H1 (cell line): ENCODE measurements at regions not wholly inside any gene's neighbourhood (a gene's known extent, or its start where the extent isn't known, plus 50 kb on each side); places are given as distances from the start of the nearest gene placed in this dataset.

Experiments
- CTCF ChIA-PET: fragments of 300-600 bp; sonication (Branson Sonifier 250); formaldehyde crosslinking; loops from one replicate; lab custom pipeline; 2021; ENCODE audit not compliant: partially characterized antibody; lab: Charles Lee
- POLR2A ChIA-PET: fragments of 300-600 bp; sonication (Branson Sonifier 250); formaldehyde crosslinking; loops from one replicate; lab custom pipeline; 2021; ENCODE audit warnings: inconsistent platforms; ENCODE audit not compliant: partially characterized antibody; lab: Charles Lee
- DNase-seq, 2 experiments: peaks; one replicate each; pipeline versions ENCODE4 v3.0.0 to v3.0.0-alpha.2; 2010 to 2022; ENCODE audit warnings: low spot score in 2 of 2, low read depth in 1 of 2, mixed read lengths in 1 of 2
- FAIRE-seq: peaks from 2 replicates; lab custom pipeline; 2011; peaks lifted over from hg19 to GRCh38; lab: Jason Lieb, UNC
- H2AFZ ChIP-seq: 2 replicates; pipeline ENCODE4 v1.8.1; 2012; ENCODE audit warnings: low read length, inconsistent platforms
- H2AK5ac ChIP-seq: 2 replicates; pipeline ENCODE4 v1.6.1; 2013; ENCODE audit warnings: low read depth, low read length
- H2BK120ac ChIP-seq: replicated peaks from 2 replicates; pipeline ENCODE3; 2013; ENCODE audit warnings: low read depth, low read length, inconsistent platforms
- H2BK12ac ChIP-seq: 2 replicates; pipeline ENCODE4 v1.6.1; 2013; ENCODE audit warnings: low read depth, low read length
- H2BK15ac ChIP-seq: 2 replicates; pipeline ENCODE4 v1.6.1; 2013; ENCODE audit warnings: low read length
- H2BK20ac ChIP-seq: 2 replicates; pipeline ENCODE4 v1.6.1; 2013; ENCODE audit warnings: low read length
- H2BK5ac ChIP-seq: 2 replicates; pipeline ENCODE4 v1.6.1; 2013; ENCODE audit warnings: low read depth, low read length
- H3K14ac ChIP-seq: 2 replicates; pipeline ENCODE4 v1.6.1; 2013; ENCODE audit warnings: inconsistent platforms; ENCODE audit not compliant: insufficient read length
- H3K18ac ChIP-seq: 2 replicates; pipeline ENCODE4 v1.6.1; 2013; ENCODE audit warnings: low read length; ENCODE audit errors: extremely low read depth
- H3K23ac ChIP-seq: 2 replicates; pipeline ENCODE4 v1.6.1; 2013; ENCODE audit warnings: inconsistent platforms; ENCODE audit not compliant: insufficient read length
- H3K23me2 ChIP-seq: 2 replicates; pipeline ENCODE4 v1.6.1; 2013; ENCODE audit warnings: low read depth, low read length
- H3K27ac ChIP-seq: 2 replicates; pipeline ENCODE4 v1.6.1; 2011; ENCODE audit warnings: low read depth, low read length, inconsistent platforms
- H3K27me3 ChIP-seq, 4 experiments: replicated peaks in 1 of 4; 1 replicate in 1 of 4; 2 replicates in 3 of 4; pipeline versions ENCODE4 v1.6.1 to v1.8.1; 2011 to 2013; ENCODE audit warnings: low read length in 3 of 4, mild to moderate bottlenecking in 3 of 4, inconsistent platforms in 2 of 4, mixed read lengths in 2 of 4, moderate library complexity in 1 of 4; ENCODE audit not compliant: control insufficient read depth in 3 of 4, insufficient read depth in 3 of 4; ENCODE audit errors: extremely low read depth in 1 of 4
- H3K36me3 ChIP-seq, 4 experiments: 2 replicates each; pipeline versions ENCODE4 v1.6.1 to v1.8.1; 2011 to 2013; ENCODE audit warnings: mild to moderate bottlenecking in 4 of 4, low read length in 3 of 4, moderate library complexity in 2 of 4, control low read depth in 1 of 4, inconsistent platforms in 1 of 4; ENCODE audit not compliant: insufficient read depth in 4 of 4, control insufficient read depth in 2 of 4
- H3K4ac ChIP-seq: replicated peaks from 2 replicates; pipeline ENCODE3; 2013; ENCODE audit warnings: low read length, low read depth, mixed read lengths, inconsistent platforms; ENCODE audit not compliant: insufficient read length
- H3K4me1 ChIP-seq, 4 experiments: replicated peaks in 1 of 4; 1 replicate in 1 of 4; 2 replicates in 3 of 4; pipeline versions ENCODE4 v1.6.1 to v1.8.1; 2011 to 2013; ENCODE audit warnings: low read length in 3 of 4, inconsistent platforms in 2 of 4, mixed read lengths in 1 of 4; ENCODE audit not compliant: insufficient read depth in 4 of 4, control insufficient read depth in 3 of 4
- H3K4me2 ChIP-seq, 2 experiments: 2 replicates each; pipeline versions ENCODE4 v1.6.1 to v1.8.1; 2011 to 2013; ENCODE audit warnings: low read depth in 2 of 2, low read length in 2 of 2, control low read depth in 1 of 2, inconsistent platforms in 1 of 2, mild to moderate bottlenecking in 1 of 2; ENCODE audit not compliant: insufficient read depth in 1 of 2
- H3K4me3 ChIP-seq, 4 experiments: fragments of 200-600, 300-600 bp in 1 of 4; sonication (generic), shearing (Covaris generic), sonication (Bioruptor Twin) in 1 of 4; 2 replicates each; pipeline versions ENCODE4 v1.5.1 to v1.8.1; 2011 to 2016; ENCODE audit warnings: low read length in 4 of 4, low read depth in 3 of 4, control low read depth in 2 of 4, inconsistent platforms in 2 of 4, mild to moderate bottlenecking in 2 of 4, mixed read lengths in 1 of 4, moderate library complexity in 1 of 4; ENCODE audit not compliant: insufficient read depth in 2 of 4; ENCODE audit errors: extremely low read depth in 1 of 4
- H3K56ac ChIP-seq: replicated peaks from 2 replicates; pipeline ENCODE3; 2013; ENCODE audit warnings: low read depth, mild to moderate bottlenecking, mixed read lengths, low read length, inconsistent platforms; ENCODE audit not compliant: insufficient read length
- H3K79me1 ChIP-seq: 2 replicates; pipeline ENCODE4 v1.6.1; 2013; ENCODE audit warnings: low read depth, low read length, control low read depth
- H3K79me2 ChIP-seq, 2 experiments: 2 replicates each; pipeline versions ENCODE4 v1.6.1 to v1.8.1; 2012 to 2013; ENCODE audit warnings: low read length in 2 of 2, mild to moderate bottlenecking in 2 of 2, inconsistent platforms in 1 of 2; ENCODE audit not compliant: insufficient read depth in 2 of 2, control insufficient read depth in 1 of 2
- H3K9ac ChIP-seq, 4 experiments: replicated peaks in 1 of 4; 1 replicate in 1 of 4; 2 replicates in 3 of 4; pipeline versions ENCODE4 v1.6.1 to v1.8.1; 2011 to 2013; ENCODE audit warnings: low read depth in 3 of 4, low read length in 3 of 4, control low read depth in 2 of 4, mild to moderate bottlenecking in 2 of 4, moderate library complexity in 2 of 4, inconsistent platforms in 1 of 4; ENCODE audit errors: extremely low read depth in 1 of 4
- H3K9me3 ChIP-seq, 2 experiments: 2 replicates each; pipeline versions ENCODE4 v1.6.1 to v1.8.1; 2012 to 2013; ENCODE audit warnings: mild to moderate bottlenecking in 2 of 2, moderate library complexity in 2 of 2, control low read depth in 1 of 2, inconsistent platforms in 1 of 2, low read depth in 1 of 2, low read length in 1 of 2, mixed read lengths in 1 of 2; ENCODE audit not compliant: insufficient read depth in 2 of 2
- H4K20me1 ChIP-seq, 2 experiments: replicated peaks in 1 of 2; 2 replicates each; pipeline versions ENCODE3 to v1.8.1; 2011 to 2013; ENCODE audit warnings: inconsistent platforms in 2 of 2, low read length in 2 of 2, mild to moderate bottlenecking in 1 of 2; ENCODE audit not compliant: insufficient read depth in 2 of 2, control insufficient read depth in 1 of 2
- H4K5ac ChIP-seq: 2 replicates; pipeline ENCODE4 v1.6.1; 2013; ENCODE audit warnings: low read length, low read depth, mixed read lengths, inconsistent platforms; ENCODE audit not compliant: insufficient read length
- H4K8ac ChIP-seq: 2 replicates; pipeline ENCODE4 v1.8.0; 2013; ENCODE audit warnings: mild to moderate bottlenecking, moderate library complexity, low read length, inconsistent platforms; ENCODE audit not compliant: insufficient read depth; ENCODE audit errors: extremely low read depth
- H4K91ac ChIP-seq: replicated peaks from 2 replicates; pipeline ENCODE3; 2013; ENCODE audit warnings: low read length, mixed read lengths, inconsistent platforms; ENCODE audit not compliant: insufficient read length
- BRCA1 ChIP-seq: IDR thresholded peaks from 2 replicates; pipeline ENCODE4 v1.6.1; 2012; ENCODE audit warnings: low read depth, low read length, improper control_type of control experiment
- CBX5 ChIP-seq: fragments of 300-800, 300-1000 bp; sonication (generic); IDR thresholded peaks from 2 replicates; pipeline ENCODE4 v1.7.1; 2016; ENCODE audit warnings: antibody characterized with exemption, low read length, low read depth
- CTBP2 ChIP-seq: IDR thresholded peaks from 2 replicates; pipeline ENCODE4 v1.7.0; 2011; ENCODE audit warnings: borderline replicate concordance, mild to moderate bottlenecking, moderate library complexity, mixed read lengths, low read length; ENCODE audit not compliant: insufficient read depth, insufficient read length
- EGR1 ChIP-seq: IDR thresholded peaks from 2 replicates; pipeline ENCODE4 v1.6.1; 2011; ENCODE audit warnings: low read depth, low read length, borderline replicate concordance
- MAX ChIP-seq: IDR thresholded peaks from 2 replicates; pipeline ENCODE4 v1.6.1; 2012; ENCODE audit warnings: inconsistent platforms
- POLR2AphosphoS5 ChIP-seq: IDR thresholded peaks from 2 replicates; pipeline ENCODE4 v1.6.1; 2011; ENCODE audit warnings: low read depth, low read length
- SIX5 ChIP-seq: IDR thresholded peaks from 2 replicates; pipeline ENCODE4 v1.6.1; 2011; ENCODE audit warnings: mild to moderate bottlenecking, low read depth, low read length
- SP2 ChIP-seq: IDR thresholded peaks from 2 replicates; pipeline ENCODE4 v1.6.1; 2012; ENCODE audit warnings: mild to moderate bottlenecking, low read length, inconsistent platforms
- WGBS, 2 experiments: shearing (Covaris generic) in 1 of 2; methylation state at CpG; one replicate each; pipeline versions ENCODE4 v1.1.6 to v1.1.7; 2013 to 2015; ENCODE audit warnings: low lambda C conversion rate in 2 of 2, mixed read lengths in 2 of 2, inconsistent platforms in 1 of 2, low coverage in 1 of 2, missing lambda C conversion rate in 1 of 2; ENCODE audit not compliant: insufficient replicate concordance in 2 of 2, insufficient coverage in 1 of 2, insufficient read length in 1 of 2; ENCODE audit errors: extremely low coverage in 1 of 2, missing lambda C conversion rate in 1 of 2; 5-methylcytosine and 5-hydroxymethylcytosine counted together
- TF ChIP-seq, protein P1 (sequence below): IDR thresholded peaks from 2 replicates; pipeline ENCODE4 v1.6.1; 2011; ENCODE audit warnings: low read length, improper control_type of control experiment

GRCh38 chr2:184114439-184114838 lies 483.9 kb upstream of the ZNF804A start:
- 88% methylated on average over 1 of the region's 1 CpG; no CpG with 5 or more reads in 1 of the 2 experiments for WGBS, 2 experiments
- H4K20me1 ChIP-seq, result no peaks in the 10 kb centered on the region
- no peaks in the 10 kb centered on the region for H3K4me1 ChIP-seq
- H2AK5ac ChIP-seq, result no peak overlapping the region
- H3K79me2 ChIP-seq, result no peaks in the 10 kb centered on the region
- H2AFZ ChIP-seq, result no peak overlapping the region
- no peak overlapping the region for H2BK15ac ChIP-seq
- no peak overlapping the region for H3K4me2 ChIP-seq
- H4K5ac ChIP-seq, result no peak overlapping the region
- FAIRE-seq (no peak), DNase-seq (no peak)
- no peak overlapping the region for H3K9ac ChIP-seq
- no peak overlapping the region for H4K8ac ChIP-seq
- no peak overlapping the region for H3K4me3 ChIP-seq
- H3K79me1 ChIP-seq, result no peaks in the 10 kb centered on the region
- no peak overlapping the region for H2BK5ac ChIP-seq
- H3K56ac ChIP-seq, result no peak overlapping the region
- no peak overlapping the region for H2BK120ac ChIP-seq
- no peak overlapping the region for H2BK12ac ChIP-seq
- no peak overlapping the region for H2BK20ac ChIP-seq
- no peak overlapping the region for H3K4ac ChIP-seq
- no peak overlapping the region for H4K91ac ChIP-seq
- no peak overlapping the region for H3K27ac ChIP-seq
- H3K18ac ChIP-seq, result no peak overlapping the region
- no peaks in the 10 kb centered on the region for H3K9me3 ChIP-seq
- no peak overlapping the region for H3K14ac ChIP-seq
- no peaks in the 10 kb centered on the region for H3K23me2 ChIP-seq
- POLR2A ChIA-PET, result no interaction called here
- CTCF ChIA-PET, result no interaction called here
- H3K27me3 ChIP-seq, result no peaks in the 10 kb centered on the region
- H3K23ac ChIP-seq, result no peak overlapping the region
- H3K36me3 ChIP-seq, result no peaks in the 10 kb centered on the region
- TF ChIP-seq SIX5 (no peak), CTBP2 (no peak), CBX5 (no peak), POLR2AphosphoS5 (no peak), MAX (no peak), EGR1 (no peak), SP2 (no peak), BRCA1 (no peak)
- TF ChIP-seq, protein P1, sequence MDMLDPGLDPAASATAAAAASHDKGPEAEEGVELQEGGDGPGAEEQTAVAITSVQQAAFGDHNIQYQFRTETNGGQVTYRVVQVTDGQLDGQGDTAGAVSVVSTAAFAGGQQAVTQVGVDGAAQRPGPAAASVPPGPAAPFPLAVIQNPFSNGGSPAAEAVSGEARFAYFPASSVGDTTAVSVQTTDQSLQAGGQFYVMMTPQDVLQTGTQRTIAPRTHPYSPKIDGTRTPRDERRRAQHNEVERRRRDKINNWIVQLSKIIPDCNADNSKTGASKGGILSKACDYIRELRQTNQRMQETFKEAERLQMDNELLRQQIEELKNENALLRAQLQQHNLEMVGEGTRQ, result no peak
